Ovary (tissue), 7 donors: ENCODE measurements at regions not wholly inside any gene's neighbourhood (a gene's known extent, or its start where the extent isn't known, plus 50 kb on each side); places are given as distances from the start of the nearest gene placed in this dataset.

Experiments used
- DNase-seq, 5 donors: peaks; one replicate each; pipeline ENCODE4 v3.0.0-alpha.2; 2019 to 2020
- H3K27ac ChIP-seq, 2 donors: fragments of 200-600 bp; one replicate each; pipeline versions ENCODE4 v1.5.1 to v1.8.0; 2019 to 2022
- H3K27me3 ChIP-seq: fragments of 200-600 bp; one replicate; pipeline ENCODE4 v1.8.0; 2022
- H3K36me3 ChIP-seq: fragments of 200-600 bp; sonication (generic); one replicate; pipeline ENCODE4 v1.5.1; 2019
- H3K4me1 ChIP-seq: one replicate; pipeline ENCODE4 v1.8.1; 2013; ENCODE audit warnings: mild to moderate bottlenecking, moderate library complexity; ENCODE audit not compliant: insufficient read depth
- H3K4me3 ChIP-seq: fragments of 200-600 bp; sonication (generic); one replicate; pipeline ENCODE4 v1.5.1; 2017
- H3K9me3 ChIP-seq, 2 donors: fragments of 200-600 bp in 1 of 2; sonication (generic) in 1 of 2; one replicate each; pipeline versions ENCODE4 v1.5.1 to v1.8.1; 2013 to 2019; ENCODE audit warnings: mild to moderate bottlenecking in 1 of 2, moderate library complexity in 1 of 2
- EP300 ChIP-seq: sonication (generic); formaldehyde crosslinking; IDR thresholded peaks from one replicate; pipeline ENCODE4 v1.6.1; 2017; ENCODE audit warnings: antibody characterized with exemption
- POLR2A ChIP-seq: fragments of 450-650 bp; IDR thresholded peaks from one replicate; pipeline ENCODE4 v1.6.1; 2017; ENCODE audit warnings: antibody characterized with exemption, mild to moderate bottlenecking, moderate library complexity
- WGBS, 3 donors: extraction: QIAGEN DNeasy Blood & Tissue Kit in 1 of 3; methylation state at CpG; one replicate each; pipeline versions ENCODE4 v1.1.5 to v1.1.7; 2013 to 2017; 5-methylcytosine and 5-hydroxymethylcytosine counted together
- intact Hi-C, 4 donors: fragments of 100-400 bp; cut with DNase I; formaldehyde crosslinking; loops; one replicate each; pipeline versions ENCODE4 v1.11.0 to v1.15.1; 2022 to 2023
- TF ChIP-seq, protein P1 (sequence below), 3 donors: fragments of 450-650 bp in 2 of 3; fragments of 200-600 bp in 1 of 3; IDR thresholded peaks; one replicate each; pipeline versions ENCODE4 v1.5.1 to v1.8.0; 2016 to 2022; ENCODE audit warnings: antibody characterized with exemption in 3 of 3, mild to moderate bottlenecking in 1 of 3
- donor health status: DM: no; HTN: no; CAD: no; lungs with moderate emphysema.
- donor health status: DM: no; HTN: no; CAD: no.
- donor health status: Bipolar disorder and iron deficiency.
- donor health status: DM: no; HTN: no; CAD: no.
- donor health status: DM: yes; HTN: yes; CAD: no.

DNA sequence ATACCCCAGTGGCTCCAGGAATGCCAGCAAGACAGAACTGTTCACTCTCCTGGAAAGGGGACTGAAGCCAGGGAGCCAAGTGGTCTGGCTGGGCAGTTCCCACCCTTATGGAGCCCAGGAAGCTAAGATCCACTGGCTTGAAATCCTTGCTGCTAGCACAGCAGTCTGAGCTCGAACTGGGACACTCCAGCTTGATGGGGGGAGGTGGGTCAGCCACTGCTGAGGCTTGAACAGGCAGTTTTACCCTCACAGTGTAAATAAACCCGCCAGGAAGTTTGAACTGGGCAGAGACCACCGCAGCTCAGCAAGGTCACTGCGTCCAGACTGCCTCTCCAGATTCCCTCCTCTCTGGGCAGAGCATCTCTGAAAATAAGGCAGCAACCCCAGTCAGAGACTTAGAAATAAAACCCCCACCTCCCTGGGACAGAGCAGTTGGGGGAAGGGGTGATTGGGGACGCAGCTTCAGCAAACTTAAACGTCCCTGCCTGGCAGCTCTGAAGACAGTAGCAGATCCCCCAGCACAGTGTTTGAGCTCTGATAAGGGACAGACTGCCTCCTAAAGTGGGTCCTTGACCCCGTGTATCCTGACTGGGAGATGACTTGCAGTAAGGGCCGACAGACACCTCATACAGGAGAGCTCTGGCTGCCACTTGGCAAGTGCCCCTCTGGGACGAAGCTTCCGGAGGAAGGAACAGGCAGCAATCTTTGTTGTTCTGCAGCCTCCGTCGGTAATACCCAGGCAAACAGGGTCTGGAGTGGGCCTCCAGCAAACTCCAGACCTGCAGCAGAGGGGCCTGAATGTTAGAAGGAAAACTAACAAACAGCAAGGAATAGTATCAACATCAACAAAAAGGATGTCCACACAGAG lies 568.4 kb downstream of the PLA2G4A start:
- H3K4me3 ChIP-seq = no peak overlapping the region
- no peaks in the 10 kb centered on the region for H3K9me3 ChIP-seq
- H3K27me3 ChIP-seq = no peaks in the 10 kb centered on the region
- H3K36me3 ChIP-seq = no peaks in the 10 kb centered on the region
- H3K27ac ChIP-seq = no peak overlapping the region
- no peak for DNase-seq
- intact Hi-C loops = no loop called here
- no peaks in the 10 kb centered on the region for H3K4me1 ChIP-seq
- WGBS, 3 donors = 49 to 57% (median 55%) methylated on average over 12 of the region's 12 CpGs
- TF ChIP-seq POLR2A (no peak), EP300 (no peak)
- TF ChIP-seq, protein P1, sequence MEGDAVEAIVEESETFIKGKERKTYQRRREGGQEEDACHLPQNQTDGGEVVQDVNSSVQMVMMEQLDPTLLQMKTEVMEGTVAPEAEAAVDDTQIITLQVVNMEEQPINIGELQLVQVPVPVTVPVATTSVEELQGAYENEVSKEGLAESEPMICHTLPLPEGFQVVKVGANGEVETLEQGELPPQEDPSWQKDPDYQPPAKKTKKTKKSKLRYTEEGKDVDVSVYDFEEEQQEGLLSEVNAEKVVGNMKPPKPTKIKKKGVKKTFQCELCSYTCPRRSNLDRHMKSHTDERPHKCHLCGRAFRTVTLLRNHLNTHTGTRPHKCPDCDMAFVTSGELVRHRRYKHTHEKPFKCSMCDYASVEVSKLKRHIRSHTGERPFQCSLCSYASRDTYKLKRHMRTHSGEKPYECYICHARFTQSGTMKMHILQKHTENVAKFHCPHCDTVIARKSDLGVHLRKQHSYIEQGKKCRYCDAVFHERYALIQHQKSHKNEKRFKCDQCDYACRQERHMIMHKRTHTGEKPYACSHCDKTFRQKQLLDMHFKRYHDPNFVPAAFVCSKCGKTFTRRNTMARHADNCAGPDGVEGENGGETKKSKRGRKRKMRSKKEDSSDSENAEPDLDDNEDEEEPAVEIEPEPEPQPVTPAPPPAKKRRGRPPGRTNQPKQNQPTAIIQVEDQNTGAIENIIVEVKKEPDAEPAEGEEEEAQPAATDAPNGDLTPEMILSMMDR (IDR thresholded peaks at IDR 0.05) = no peak

DNA sequence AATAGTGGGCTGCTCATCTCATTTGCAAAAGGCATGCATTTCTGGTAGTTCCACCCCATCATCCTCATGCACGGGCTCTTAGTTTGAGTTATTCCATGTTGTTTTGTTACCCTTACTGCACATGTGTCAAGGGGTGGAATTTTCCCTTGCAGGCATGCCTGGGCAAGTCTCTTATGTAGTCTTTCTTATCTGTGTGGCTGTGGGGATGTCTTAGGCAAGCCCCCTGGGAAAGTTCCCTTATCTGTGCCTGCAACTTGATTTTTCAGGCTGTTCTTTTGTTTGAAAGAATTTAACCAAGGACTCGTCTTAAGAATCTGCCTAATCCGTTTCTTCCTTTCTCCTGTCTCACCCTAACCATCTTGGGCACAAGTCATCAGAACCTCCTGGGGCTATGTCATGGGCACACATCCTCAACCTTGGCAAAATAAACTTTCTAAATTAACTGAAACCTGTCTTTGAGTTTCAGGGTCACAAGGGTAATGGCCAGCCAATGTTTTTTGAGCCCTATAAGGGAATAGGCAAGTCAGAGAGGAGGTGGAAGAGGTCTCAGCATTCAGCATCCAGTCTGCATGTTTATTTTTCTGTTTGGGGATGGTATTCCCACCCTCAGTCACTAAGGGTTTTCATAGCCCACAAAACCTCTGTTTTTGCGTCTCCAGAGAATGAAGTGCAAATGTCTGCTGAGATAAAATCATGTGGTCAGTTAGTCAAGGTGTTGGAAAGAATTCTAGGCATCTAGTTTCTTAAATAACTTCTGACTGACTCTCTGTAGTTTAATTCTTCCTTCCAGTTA lies 579.7 kb downstream of the PLA2G4A start:
- intact Hi-C loops = no loop called here
- Histone ChIP-seq H3K9me3 (no peaks in the 10 kb centered on the region), H3K27me3 (no peaks in the 10 kb centered on the region), H3K27ac (no peak overlapping the region), H3K36me3 (no peaks in the 10 kb centered on the region), H3K4me3 (no peak overlapping the region), H3K4me1 (peaks cover 1% of the 10 kb centered on the region)
- WGBS, 3 donors = 57 to 68% (median 65%) methylated on average over 4 of the region's 4 CpGs
- DNase-seq = no peak
- TF ChIP-seq EP300 (no peak), POLR2A (no peak)
- TF ChIP-seq, protein P1 (IDR thresholded peaks at IDR 0.05) = no peak

DNA sequence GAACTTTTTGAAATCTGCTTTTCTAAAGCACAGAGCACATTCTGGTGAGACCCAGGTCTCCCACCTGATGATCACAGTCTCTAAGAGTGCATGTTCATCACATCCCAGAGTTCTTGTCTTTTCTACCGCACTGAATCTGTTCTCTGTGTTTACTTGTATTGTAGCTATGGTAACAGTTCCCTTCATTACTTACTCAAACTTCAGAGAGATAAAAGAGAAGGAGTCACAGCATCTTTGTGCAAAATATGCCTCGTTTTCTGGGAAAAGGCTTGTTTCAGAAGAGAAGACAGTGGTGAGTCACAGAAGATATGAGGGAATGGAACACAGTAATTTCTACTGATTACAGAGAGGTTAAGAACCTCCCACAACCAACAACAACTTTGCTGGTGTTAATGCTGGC lies 580.6 kb downstream of the PLA2G4A start:
- 4 to 10% (median 6%) methylated on average over 2 of the region's 2 CpGs for WGBS, 3 donors
- intact Hi-C loops = no loop called here

DNA sequence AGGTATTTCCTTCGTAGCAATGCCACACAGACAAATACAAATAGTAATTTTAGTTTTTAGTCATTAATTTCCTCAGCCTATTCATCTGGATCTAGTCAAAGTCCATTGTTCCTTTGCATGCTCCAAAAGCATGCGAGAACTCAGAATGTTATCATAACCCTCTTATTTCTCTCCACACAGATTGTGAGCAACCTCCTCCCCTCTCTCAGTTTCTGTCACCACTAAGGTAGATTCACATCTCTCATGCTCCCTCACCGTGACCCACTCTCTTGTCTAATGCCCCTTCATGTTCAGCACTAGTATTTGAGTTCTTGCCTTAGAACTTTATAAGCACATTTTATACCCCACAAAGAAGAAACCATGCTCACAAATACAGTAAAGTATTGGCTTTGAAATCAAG lies 582.4 kb downstream of the PLA2G4A start:
- TF ChIP-seq POLR2A (no peak), EP300 (no peak)
- TF ChIP-seq, protein P1 (IDR thresholded peaks at IDR 0.05) = no peak
- no peak for DNase-seq
- 84 to 88% (median 86%) methylated on average over 3 of the region's 3 CpGs for WGBS, 3 donors
- H3K27me3 ChIP-seq = no peaks in the 10 kb centered on the region
- intact Hi-C loops = no loop called here
- H3K4me1 ChIP-seq = peaks cover 1% of the 10 kb centered on the region
- no peaks in the 10 kb centered on the region for H3K36me3 ChIP-seq
- H3K4me3 ChIP-seq = no peak overlapping the region
- no peaks in the 10 kb centered on the region for H3K9me3 ChIP-seq
- H3K27ac ChIP-seq = no peak overlapping the region

More for the DNA sequence above, 580.6 kb downstream of the PLA2G4A start:
- Histone ChIP-seq H3K4me3 (no peak overlapping the region), H3K36me3 (no peaks in the 10 kb centered on the region), H3K9me3 (no peaks in the 10 kb centered on the region), H3K4me1 (peaks cover 1% of the 10 kb centered on the region), H3K27ac (no peak overlapping the region), H3K27me3 (no peaks in the 10 kb centered on the region)
- TF ChIP-seq, protein P1 (IDR thresholded peaks at IDR 0.05) = no peak
- TF ChIP-seq POLR2A = no peak
- no peak for TF ChIP-seq EP300
- DNase-seq = no peak
